ENCODE measurements at regions not wholly inside any gene's neighbourhood (a gene's known extent, or its start where the extent isn't known, plus 50 kb on each side); places are given as distances from the start of the nearest gene placed in this dataset.

GRCh38 chr1:51025374-51025773 lies 55.3 kb downstream of the CDKN2C start:
- DNase-seq = no peak

GRCh38 chr1:51032936-51033335 lies 62.9 kb downstream of the CDKN2C start:
- DNase-seq = no peak

GRCh38 chr1:51044199-51044598 lies 57.8 kb upstream of the C1orf185 start:
- no peak for DNase-seq

- peak; percentile 23 to 36 for DNase-seq
Measured at GRCh38 chr1:51044834-51045233, 57.2 kb upstream of the C1orf185 start.

GRCh38 chr1:51048021-51048420 lies 54.0 kb upstream of the C1orf185 start:
- no peak for DNase-seq

GRCh38 chr1:51048670-51049069 lies 53.4 kb upstream of the C1orf185 start:
- DNase-seq = no peak

Measured in NCI-H2081 (cell line).